Lung (tissue), 11 donors: ENCODE measurements at regions not wholly inside any gene's neighbourhood (a gene's known extent, or its start where the extent isn't known, plus 50 kb on each side); places are given as distances from the start of the nearest gene placed in this dataset.

Source experiments
- ATAC-seq: fragments of 200-7000 bp; cut with Tn5 transposase; one replicate; pipeline ENCODE4 v1.9.1; 2020; ENCODE audit warnings: moderate number of reproducible peaks; ENCODE audit not compliant: insufficient read depth, low FRiP score
- DNase-seq, 3 donors: peaks; one replicate each; pipeline ENCODE4 v3.0.0-alpha.2; 2013 to 2017
- H3K27ac ChIP-seq, 2 donors: one replicate each; pipeline ENCODE4 v1.5.1; 2013; ENCODE audit warnings: mild to moderate bottlenecking in 2 of 2, moderate library complexity in 2 of 2, control low read depth in 1 of 2, inconsistent platforms in 1 of 2, low read depth in 1 of 2, low read length in 1 of 2
- H3K27me3 ChIP-seq, 3 donors: one replicate each; pipeline ENCODE4 v1.5.1; 2013; ENCODE audit warnings: low read length in 2 of 3; ENCODE audit not compliant: control insufficient read depth in 3 of 3, insufficient read depth in 3 of 3
- H3K36me3 ChIP-seq, 4 donors: one replicate each; pipeline ENCODE4 v1.5.1; 2013; ENCODE audit warnings: low read length in 4 of 4, mild to moderate bottlenecking in 1 of 4, moderate library complexity in 1 of 4; ENCODE audit not compliant: control insufficient read depth in 4 of 4, insufficient read depth in 4 of 4
- H3K4me1 ChIP-seq, 5 donors: one replicate each; pipeline ENCODE4 v1.5.1; 2013; ENCODE audit warnings: low read length in 5 of 5, mild to moderate bottlenecking in 2 of 5, moderate library complexity in 1 of 5; ENCODE audit not compliant: control insufficient read depth in 5 of 5, insufficient read depth in 5 of 5
- H3K4me3 ChIP-seq: one replicate; pipeline ENCODE4 v1.5.1; 2013; ENCODE audit warnings: mild to moderate bottlenecking, control low read depth, moderate library complexity
- H3K9ac ChIP-seq, 2 donors: one replicate each; pipeline ENCODE4 v1.5.1; 2013; ENCODE audit warnings: low read length in 2 of 2, control low read depth in 1 of 2; ENCODE audit not compliant: insufficient read depth in 1 of 2
- H3K9me3 ChIP-seq, 4 donors: one replicate each; pipeline ENCODE4 v1.5.1; 2013; ENCODE audit warnings: low read length in 3 of 4, mild to moderate bottlenecking in 1 of 4, moderate library complexity in 1 of 4; ENCODE audit not compliant: control insufficient read depth in 4 of 4, insufficient read depth in 3 of 4
- CTCF ChIP-seq: IDR thresholded peaks from 2 replicates; pipeline ENCODE4 v1.5.1; 2012; ENCODE audit warnings: mild to moderate bottlenecking; ENCODE audit errors: control extremely low read depth, extremely low read depth
- WGBS, 2 donors: extraction: QIAGEN DNeasy Blood & Tissue Kit; methylation state at CpG; one replicate each; pipeline ENCODE4 v1.1.7; 2013; 5-methylcytosine and 5-hydroxymethylcytosine counted together
- donor health status: control.
- donor health status: control.
- donor health status: Bipolar disorder and iron deficiency.
- donor health status: healthy.
- donor health status: DM: yes; HTN: yes; CAD: no.

GRCh38 chrX:13195340-13195739, 124.5 kb downstream of the ATXN3L start:
- ATAC-seq (no peak), DNase-seq (peak in 1 of 3 donors; percentile 56)
- Histone ChIP-seq H3K9ac (no peak overlapping the region), H3K36me3 (no peaks in the 10 kb centered on the region), H3K4me3 (no peak overlapping the region), H3K4me1 (peaks cover 0 to 25% (median 0%) of the 10 kb centered on the region in 5 donors), H3K9me3 (no peaks in the 10 kb centered on the region), H3K27ac (no peak overlapping the region), H3K27me3 (peaks cover 0 to 26% (median 2%) of the 10 kb centered on the region in 3 donors)
- 48 to 76% methylated on average over 3 of the region's 3 CpGs for WGBS, 2 donors
- TF ChIP-seq CTCF, result no peak

DNA sequence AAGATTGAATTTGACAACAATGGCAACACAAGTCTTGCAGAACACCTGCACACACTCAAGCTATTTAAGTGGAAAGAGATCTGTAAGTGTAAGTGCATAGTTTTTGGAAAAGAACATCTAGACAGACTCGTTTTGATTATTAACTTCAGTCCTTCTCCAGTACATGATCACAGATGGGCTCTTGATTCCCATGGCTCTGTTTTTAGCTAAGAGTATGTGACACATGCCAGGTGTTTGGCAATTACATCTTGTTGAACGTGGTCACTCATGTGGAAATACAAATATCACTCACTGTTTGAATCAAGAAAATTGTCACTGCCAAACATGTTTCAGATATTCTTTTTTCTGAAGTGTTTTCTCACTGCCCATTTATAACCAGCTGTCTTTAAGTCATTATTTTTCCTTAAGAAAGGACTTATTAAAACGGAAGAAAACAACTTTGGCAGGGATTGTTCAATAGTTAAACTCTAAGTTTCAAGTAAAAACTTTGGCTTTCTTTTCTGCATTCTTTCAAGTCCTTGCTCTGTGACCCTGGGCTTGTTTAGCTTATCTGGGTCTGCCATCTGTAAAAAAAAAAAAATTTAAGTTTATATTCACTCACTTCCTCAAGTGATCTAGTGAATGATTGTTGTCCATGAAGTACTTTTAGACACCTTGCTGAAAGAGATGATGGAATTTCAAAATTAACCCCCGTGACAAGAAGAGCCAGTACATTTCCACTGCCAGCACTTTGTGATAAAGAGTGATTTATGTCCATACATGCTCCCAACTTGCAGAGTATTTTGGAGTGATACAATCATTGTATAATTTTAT, 125.4 kb downstream of the ATXN3L start:
- peak; percentile 41 for ATAC-seq
- H3K4me3 ChIP-seq, result no peak overlapping the region
- H3K27ac ChIP-seq, result no peak overlapping the region

GRCh38 chrX:13190051-13190450, 129.8 kb downstream of the ATXN3L start:
- Histone ChIP-seq H3K9me3 (no peaks in the 10 kb centered on the region), H3K4me1 (peaks cover 0 to 11% (median 8%) of the 10 kb centered on the region in 5 donors), H3K36me3 (no peaks in the 10 kb centered on the region), H3K27me3 (peaks cover 0 to 18% (median 6%) of the 10 kb centered on the region in 3 donors), H3K4me3 (no peak overlapping the region), H3K27ac (no peak overlapping the region), H3K9ac (no peak overlapping the region)
- DNase-seq, result no peak
- no peak for TF ChIP-seq CTCF
- ATAC-seq, result no peak
- WGBS, 2 donors, result 52 to 66% methylated on average over 3 of the region's 3 CpGs

More for the DNA sequence above, 125.4 kb downstream of the ATXN3L start:
- Histone ChIP-seq H3K9me3 (no peaks in the 10 kb centered on the region), H3K36me3 (no peaks in the 10 kb centered on the region), H3K27me3 (peaks cover 0 to 26% (median 3%) of the 10 kb centered on the region in 3 donors), H3K4me1 (peaks cover 0 to 25% (median 6%) of the 10 kb centered on the region in 5 donors), H3K9ac (no peak overlapping the region)
- TF ChIP-seq CTCF, result no peak
- peak in 2 of 3 donors; percentile 31 to 42 for DNase-seq
- 24 to 31% methylated on average over 4 of the region's 4 CpGs for WGBS, 2 donors
